GM19397 (cell line): ENCODE measurements at regions not wholly inside any gene's neighbourhood (a gene's known extent, or its start where the extent isn't known, plus 50 kb on each side); places are given as distances from the start of the nearest gene placed in this dataset.

ENCODE experiments used
- ATAC-seq: cut with Tn5 transposase; IDR thresholded peaks from one replicate; pipeline ENCODE4 v1.9.1; 2021; ENCODE audit warnings: mild to moderate bottlenecking, moderate library complexity; ENCODE audit not compliant: unreplicated experiment

- no peak for ATAC-seq
Observed at GRCh38 chr9:80596579-80596978, 1024.8 kb downstream of the TLE4 start.

- ATAC-seq, result no peak
Observed at GRCh38 chr9:80595192-80595591, 1023.4 kb downstream of the TLE4 start.

GRCh38 chr9:80592413-80592812 is 1020.6 kb downstream of the TLE4 start:
- no peak for ATAC-seq

- no peak for ATAC-seq
Observed at GRCh38 chr9:80586786-80587330, 1015.1 kb downstream of the TLE4 start.

- ATAC-seq, result no peak
Observed at GRCh38 chr9:80571953-80572352, 1000.2 kb downstream of the TLE4 start.

GRCh38 chr9:80569236-80569635 is 997.5 kb downstream of the TLE4 start:
- no peak for ATAC-seq

- ATAC-seq, result no peak
Observed at GRCh38 chr9:80561526-80561925, 989.8 kb downstream of the TLE4 start.

GRCh38 chr9:80560976-80561375 is 989.2 kb downstream of the TLE4 start:
- ATAC-seq, result no peak

- no peak for ATAC-seq
Observed at GRCh38 chr9:80557256-80557655, 985.5 kb downstream of the TLE4 start.

GRCh38 chr9:80556631-80557030 is 984.9 kb downstream of the TLE4 start:
- ATAC-seq, result no peak

GRCh38 chr9:80555782-80556325 is 984.1 kb downstream of the TLE4 start:
- ATAC-seq, result no peak

GRCh38 chr9:80554856-80555255 is 983.1 kb downstream of the TLE4 start:
- ATAC-seq, result no peak

- ATAC-seq, result no peak
Observed at GRCh38 chr9:80554301-80554700, 982.5 kb downstream of the TLE4 start.

GRCh38 chr9:80552931-80553330 is 981.2 kb downstream of the TLE4 start:
- no peak for ATAC-seq

GRCh38 chr9:80550181-80550580 is 978.4 kb downstream of the TLE4 start:
- no peak for ATAC-seq

- no peak for ATAC-seq
Observed at GRCh38 chr9:80547613-80548012, 975.8 kb downstream of the TLE4 start.

GRCh38 chr9:80540387-80540786 is 968.6 kb downstream of the TLE4 start:
- ATAC-seq, result no peak

- ATAC-seq, result no peak
Observed at GRCh38 chr9:80538976-80539375, 967.2 kb downstream of the TLE4 start.

- no peak for ATAC-seq
Observed at GRCh38 chr9:80522465-80522864, 950.7 kb downstream of the TLE4 start.

- no peak for ATAC-seq
Observed at GRCh38 chr9:80521151-80521550, 949.4 kb downstream of the TLE4 start.

GRCh38 chr9:80520231-80520630 is 948.5 kb downstream of the TLE4 start:
- ATAC-seq, result no peak

- ATAC-seq, result no peak
Observed at GRCh38 chr9:80518441-80518840, 946.7 kb downstream of the TLE4 start.

- ATAC-seq, result no peak
Observed at GRCh38 chr9:80516679-80517078, 944.9 kb downstream of the TLE4 start.
